Fibroblast of gingiva (primary cell): ENCODE measurements at regions not wholly inside any gene's neighbourhood (a gene's known extent, or its start where the extent isn't known, plus 50 kb on each side); places are given as distances from the start of the nearest gene placed in this dataset.
"Not testable (repeated sequence)": the region's sequence is repeated elsewhere in the genome, so short reads cannot be mapped to it uniquely, and the experiment has no call there.

ENCODE experiments used
- DNase-seq: peaks from one replicate; pipeline ENCODE4 v3.0.0-alpha.2; 2011; ENCODE audit warnings: low read depth

DNA sequence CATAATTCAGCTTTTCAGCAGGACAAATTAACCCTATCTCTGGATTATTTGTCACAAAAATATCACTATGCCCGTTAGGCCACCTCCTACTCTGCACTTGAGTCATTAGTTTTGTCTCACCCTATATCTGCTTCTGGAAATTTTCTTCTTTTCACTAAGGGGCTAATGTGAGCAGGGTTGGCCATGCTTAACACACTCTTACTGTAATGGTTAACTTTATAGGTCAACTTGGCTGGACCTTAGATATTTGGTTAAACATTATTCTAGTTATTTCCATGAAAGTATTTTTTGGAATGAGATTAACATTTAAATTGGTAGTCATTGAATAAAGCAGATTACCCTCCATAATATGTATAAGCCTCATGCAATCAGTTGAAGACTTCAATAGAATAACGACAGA is 394.6 kb upstream of the PTCHD4 start:
- no peak for DNase-seq

DNA sequence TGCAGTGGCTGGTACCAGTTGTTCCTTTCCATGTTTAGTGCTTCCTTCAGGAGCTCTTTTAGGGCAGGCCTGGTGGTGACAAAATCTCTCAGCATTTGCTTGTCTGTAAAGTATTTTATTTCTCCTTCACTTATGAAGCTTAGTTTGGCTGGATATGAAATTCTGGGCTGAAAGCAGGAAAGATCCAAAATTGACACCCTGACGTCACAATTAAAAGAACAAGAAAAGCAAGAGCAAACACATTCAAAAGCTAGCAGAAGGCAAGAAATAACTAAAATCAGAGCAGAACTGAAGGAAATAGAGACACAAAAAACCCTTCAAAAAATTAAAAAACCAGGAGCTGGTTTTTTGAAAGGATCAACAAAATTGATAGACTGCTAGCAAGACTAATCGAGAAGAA is 382.4 kb upstream of the PTCHD4 start:
- DNase-seq, result not testable (repeated sequence)

- no peak for DNase-seq
Observed at GRCh38 chr6:48490658-48491057, 379.7 kb upstream of the PTCHD4 start.

- no peak for DNase-seq
Observed at GRCh38 chr6:48486876-48487275, 375.9 kb upstream of the PTCHD4 start.

- DNase-seq, result no peak
Observed at GRCh38 chr6:48486373-48486772, 375.4 kb upstream of the PTCHD4 start.

- no peak for DNase-seq
Observed at GRCh38 chr6:48476257-48476656, 365.3 kb upstream of the PTCHD4 start.

- no peak for DNase-seq
Observed at GRCh38 chr6:48475275-48475674, 364.3 kb upstream of the PTCHD4 start.

GRCh38 chr6:48474830-48475229 is 363.8 kb upstream of the PTCHD4 start:
- peak; percentile 14 for DNase-seq

DNA sequence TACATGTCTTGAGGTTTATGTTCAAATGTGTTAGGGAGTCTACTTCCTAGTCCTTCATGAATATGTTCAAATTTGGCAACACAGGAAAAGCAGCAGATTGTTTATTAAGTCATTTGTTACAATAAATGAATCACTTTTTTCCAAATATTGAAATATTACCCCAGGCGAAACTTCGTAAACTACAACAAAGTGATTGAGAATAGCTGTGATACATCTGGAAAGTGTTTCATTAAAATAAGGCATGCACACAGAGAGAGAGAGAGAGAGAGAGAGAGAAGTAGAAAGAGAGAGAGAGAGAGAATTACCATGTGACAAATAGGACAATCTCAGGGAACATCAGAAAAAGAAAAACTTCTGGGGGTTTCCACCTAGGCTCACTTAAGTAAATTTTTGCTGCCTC is 363.1 kb upstream of the PTCHD4 start:
- peak; percentile 42 for DNase-seq

DNA sequence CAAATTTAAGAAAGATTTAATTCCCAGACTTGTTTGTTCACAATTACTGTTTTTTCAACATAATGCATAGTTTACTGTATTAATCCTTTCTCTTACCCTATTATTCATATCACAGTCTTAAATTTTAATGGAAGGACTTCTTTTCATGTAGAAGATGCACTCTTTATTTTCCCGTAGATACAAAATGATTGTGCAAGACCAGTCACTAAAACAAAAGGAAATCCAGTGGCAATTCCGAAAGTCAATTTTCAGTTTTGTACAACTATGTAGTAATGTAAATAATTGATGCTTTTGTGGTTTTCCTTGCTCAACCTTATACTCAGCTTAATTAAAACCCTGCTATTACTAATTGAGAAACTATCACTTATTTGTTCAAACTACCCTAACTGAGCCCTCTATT is 361.5 kb upstream of the PTCHD4 start:
- no peak for DNase-seq

GRCh38 chr6:48472091-48472490 is 361.1 kb upstream of the PTCHD4 start:
- DNase-seq, result no peak

DNA sequence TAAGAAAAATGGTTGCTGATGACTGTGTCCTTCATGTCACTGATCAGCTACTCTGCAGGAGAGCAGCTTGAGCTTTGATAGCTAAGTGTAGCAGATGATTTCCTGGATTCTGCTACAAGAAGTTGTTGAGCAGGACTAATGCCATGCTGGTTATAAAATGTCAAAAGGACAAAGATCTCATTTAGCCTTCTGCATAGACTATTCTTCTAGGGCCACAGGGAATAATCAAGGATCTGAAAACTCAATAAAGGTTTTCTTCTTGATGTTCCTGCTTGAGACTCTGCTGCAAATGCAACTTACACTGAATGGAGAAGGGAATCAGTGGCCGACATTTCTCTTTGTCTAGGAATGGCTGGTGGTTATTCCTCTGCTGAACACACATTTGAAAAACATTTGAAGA is 360.3 kb upstream of the PTCHD4 start:
- no peak for DNase-seq

GRCh38 chr6:48449002-48449401 is 338.0 kb upstream of the PTCHD4 start:
- DNase-seq, result peak; percentile 1

DNA sequence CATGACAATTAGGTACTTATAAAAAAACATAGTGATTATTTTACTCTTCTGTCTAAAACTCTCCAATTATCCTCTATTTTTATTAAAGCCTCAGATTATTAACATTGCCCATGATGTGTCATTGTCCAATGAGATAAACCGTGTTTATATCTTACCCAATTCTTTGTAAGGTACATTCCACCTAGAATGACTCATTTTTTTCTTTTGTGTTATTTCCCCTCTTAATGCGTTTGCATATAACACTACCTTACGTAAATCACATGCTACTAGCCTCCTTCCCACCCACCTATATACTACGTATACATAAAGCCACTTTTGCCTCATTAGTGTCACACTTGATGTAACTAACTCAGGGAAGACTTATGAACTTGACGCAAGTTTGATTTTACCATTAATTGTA is 336.3 kb upstream of the PTCHD4 start:
- DNase-seq, result no peak

DNA sequence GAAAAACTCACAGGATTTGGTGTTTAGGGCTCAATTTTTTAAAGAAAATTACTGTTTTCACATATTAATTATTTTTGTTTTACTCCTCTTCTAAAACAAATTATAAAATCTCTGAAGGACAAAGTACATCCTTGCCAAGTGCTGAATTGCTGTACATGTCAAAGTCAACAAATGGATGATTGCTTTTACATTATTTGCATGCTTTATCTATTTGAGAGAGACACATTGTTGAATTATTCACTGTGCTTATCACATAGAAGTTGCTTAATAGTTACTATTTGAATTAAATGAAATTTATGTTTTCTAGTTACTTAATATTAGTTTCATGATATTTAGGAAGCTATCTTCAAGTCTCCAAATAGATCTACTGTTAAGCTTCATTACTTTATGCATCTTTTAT is 318.6 kb upstream of the PTCHD4 start:
- DNase-seq, result no peak

DNA sequence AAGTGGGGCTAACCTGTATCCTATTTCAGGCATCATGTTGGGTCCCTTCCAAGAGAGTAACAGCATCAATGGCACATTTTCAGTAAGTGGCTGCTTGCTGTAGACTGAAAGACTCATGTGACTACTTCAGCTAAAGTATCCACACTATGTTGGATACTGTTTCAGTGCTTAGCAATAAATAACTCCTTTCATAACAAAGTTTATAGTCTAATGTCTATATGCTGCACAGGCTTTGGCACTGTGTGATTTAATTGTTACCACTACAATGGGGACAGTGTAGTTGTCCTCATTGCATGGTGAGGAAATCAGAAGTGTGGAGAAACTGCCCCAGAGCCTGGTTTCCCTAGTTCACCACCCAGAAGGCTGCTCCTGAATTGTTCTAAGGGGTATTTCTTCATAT is 318.0 kb upstream of the PTCHD4 start:
- peak; percentile 17 for DNase-seq

DNA sequence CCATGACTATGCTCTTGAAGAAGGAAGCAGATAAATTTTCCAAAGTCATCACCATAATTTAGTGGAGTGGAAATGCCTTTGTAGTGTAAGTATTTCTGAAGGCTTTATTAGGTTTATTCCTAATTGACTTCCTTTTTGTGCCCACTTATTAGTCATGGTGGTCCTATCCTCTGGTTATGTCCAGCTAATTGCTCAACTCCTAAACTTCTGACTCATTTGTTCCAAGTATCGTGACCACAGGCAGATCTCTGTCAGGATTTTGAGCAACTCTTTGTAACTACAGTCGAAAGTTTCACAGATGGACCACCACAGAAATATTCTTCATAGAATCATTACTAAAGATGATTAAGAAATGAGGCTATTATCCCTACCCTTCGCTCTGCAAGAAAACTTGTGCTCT is 315.6 kb upstream of the PTCHD4 start:
- peak; percentile 84 for DNase-seq

GRCh38 chr6:48423640-48424365 is 312.8 kb upstream of the PTCHD4 start:
- DNase-seq, result peak; percentile 24

DNA sequence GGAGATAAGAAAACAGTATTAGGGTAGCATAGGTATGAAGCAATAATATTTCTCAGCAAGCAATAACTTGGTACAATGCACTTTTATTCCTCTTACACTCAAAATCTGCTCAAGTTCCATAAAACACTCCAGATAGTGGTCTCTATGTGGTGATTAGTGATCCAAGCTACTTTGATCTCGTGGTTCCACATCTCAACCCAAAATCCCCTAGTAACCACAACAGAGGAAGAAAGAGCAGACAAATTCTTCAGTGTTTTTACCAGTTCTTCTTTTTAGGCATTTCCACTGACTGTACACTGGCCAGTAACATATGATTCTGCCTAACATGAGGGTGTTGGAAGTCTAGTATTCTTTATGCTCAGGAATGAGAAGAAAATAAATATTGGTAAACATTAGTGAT is 309.0 kb upstream of the PTCHD4 start:
- no peak for DNase-seq

- no peak for DNase-seq
Observed at GRCh38 chr6:48417927-48418326, 306.9 kb upstream of the PTCHD4 start.

- no peak for DNase-seq
Observed at GRCh38 chr6:48412656-48413055, 301.7 kb upstream of the PTCHD4 start.

DNA sequence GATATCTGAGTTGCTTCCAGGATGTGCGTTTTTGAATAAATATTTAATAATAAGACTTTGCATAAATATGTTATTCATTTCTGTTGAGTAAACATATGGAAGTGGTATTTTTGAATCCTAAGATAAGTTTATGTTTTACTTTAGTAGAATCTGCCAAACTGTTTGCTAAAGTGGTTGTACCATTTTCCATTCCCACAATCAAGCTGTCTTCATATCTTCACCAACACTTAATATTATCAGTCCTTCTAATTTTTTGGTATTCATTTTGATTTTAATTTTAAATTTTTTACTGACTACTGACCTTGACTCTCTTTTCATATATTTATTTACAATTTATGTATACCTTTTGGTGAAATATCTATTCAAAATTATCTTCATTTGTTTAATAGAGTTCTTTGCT is 293.9 kb upstream of the PTCHD4 start:
- no peak for DNase-seq

- DNase-seq, result no peak
Observed at GRCh38 chr6:48403587-48403986, 292.6 kb upstream of the PTCHD4 start.

DNA sequence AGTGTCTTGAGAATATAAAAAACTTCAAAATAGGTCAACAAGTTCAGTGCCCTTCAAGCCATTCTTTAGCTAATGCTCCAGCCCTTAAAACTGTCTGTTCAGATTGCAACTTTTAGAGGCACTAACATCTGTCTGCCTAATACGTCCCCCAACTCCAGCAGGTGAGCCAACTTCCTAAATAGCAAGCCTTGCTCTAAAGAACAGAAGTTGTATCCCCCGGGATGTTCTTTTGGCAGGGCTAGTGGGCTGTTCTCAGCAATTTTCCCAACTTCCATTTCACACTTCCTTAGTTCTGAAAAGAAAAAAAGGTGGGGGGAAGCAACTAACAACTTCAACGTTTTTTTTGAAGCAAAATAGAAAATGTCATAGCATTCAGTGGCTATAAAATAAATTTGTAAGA is 290.0 kb upstream of the PTCHD4 start:
- DNase-seq, result no peak

DNA sequence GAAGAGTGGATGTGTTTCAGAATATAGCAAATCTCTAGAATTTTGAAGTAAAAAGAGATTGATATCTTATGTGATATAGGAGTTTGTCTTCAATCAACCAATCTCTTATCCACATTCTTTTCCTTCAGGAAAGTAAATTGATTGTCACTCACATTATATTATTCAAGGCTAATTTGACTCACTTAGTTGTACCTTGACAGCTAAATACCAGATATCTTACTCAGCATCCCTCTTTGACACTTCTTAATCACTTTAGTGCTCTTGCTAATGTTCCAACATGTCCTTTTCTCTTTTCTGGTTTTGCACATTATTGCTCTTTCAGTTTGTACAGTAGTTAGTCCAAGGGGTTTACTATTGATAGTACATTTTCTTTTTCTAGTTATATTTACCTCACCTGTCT is 286.9 kb upstream of the PTCHD4 start:
- no peak for DNase-seq
